HEK293 (cell line): ENCODE measurements at regions not wholly inside any gene's neighbourhood (a gene's known extent, or its start where the extent isn't known, plus 50 kb on each side); places are given as distances from the start of the nearest gene placed in this dataset.

Experiments used
- ZNF274 ChIP-seq, 2 experiments: fragments of 200-500 bp in 1 of 2; fragments of 450-650 bp in 1 of 2; sonication (Bioruptor generic) in 1 of 2; formaldehyde crosslinking in 1 of 2; IDR thresholded peaks; 2 replicates each; pipeline versions ENCODE4 v1.5.1 to v1.6.1; 2014 to 2016; ENCODE audit warnings: borderline replicate concordance in 1 of 2, inconsistent platforms in 1 of 2, low read length in 1 of 2, missing biosample characterization in 1 of 2, missing genetic modification characterization in 1 of 2
- ZNF670 ChIP-seq: fragments of 450-650 bp; formaldehyde crosslinking; IDR thresholded peaks from 2 replicates; pipeline ENCODE4 v1.5.1; 2016; ENCODE audit warnings: missing biosample characterization, missing genetic modification characterization, low read depth
- ZNF843 ChIP-seq: fragments of 450-650 bp; formaldehyde crosslinking; IDR thresholded peaks from 2 replicates; pipeline ENCODE4 v1.5.1; 2016; ENCODE audit warnings: missing biosample characterization, missing genetic modification characterization
- TF ChIP-seq, protein P1 (sequence below): fragments of 450-650 bp; formaldehyde crosslinking; IDR thresholded peaks from 2 replicates; pipeline ENCODE4 v1.5.1; 2016; ENCODE audit warnings: missing biosample characterization, missing genetic modification characterization
- TF ChIP-seq, protein P2 (sequence below): fragments of 450-650 bp; formaldehyde crosslinking; IDR thresholded peaks from 2 replicates; pipeline ENCODE4 v1.5.1; 2016; ENCODE audit warnings: missing biosample characterization, missing genetic modification characterization

DNA sequence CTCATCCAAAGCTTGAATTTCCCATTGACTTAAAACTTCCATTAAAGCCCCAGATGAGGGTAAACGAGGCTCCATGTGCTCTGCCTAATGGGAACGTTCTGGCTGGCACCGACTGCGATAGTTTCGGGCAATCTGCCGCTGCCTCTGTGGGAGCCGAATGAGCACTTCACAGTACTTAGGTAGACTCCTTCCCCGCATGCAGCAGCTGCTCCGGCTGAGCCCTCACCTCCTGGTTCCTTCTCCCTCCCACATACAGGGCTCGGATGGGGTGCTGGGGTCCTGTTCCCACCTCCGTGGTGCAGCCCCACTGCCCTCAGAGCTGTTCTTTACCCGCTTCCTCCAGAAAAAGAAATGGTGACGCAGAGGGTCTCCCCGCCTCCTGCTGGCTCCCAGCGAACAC lies 476.5 kb upstream of the SALL3 start:
- TF ChIP-seq ZNF670 (tag by site-specific recombination), result no peak
- TF ChIP-seq, protein P1, sequence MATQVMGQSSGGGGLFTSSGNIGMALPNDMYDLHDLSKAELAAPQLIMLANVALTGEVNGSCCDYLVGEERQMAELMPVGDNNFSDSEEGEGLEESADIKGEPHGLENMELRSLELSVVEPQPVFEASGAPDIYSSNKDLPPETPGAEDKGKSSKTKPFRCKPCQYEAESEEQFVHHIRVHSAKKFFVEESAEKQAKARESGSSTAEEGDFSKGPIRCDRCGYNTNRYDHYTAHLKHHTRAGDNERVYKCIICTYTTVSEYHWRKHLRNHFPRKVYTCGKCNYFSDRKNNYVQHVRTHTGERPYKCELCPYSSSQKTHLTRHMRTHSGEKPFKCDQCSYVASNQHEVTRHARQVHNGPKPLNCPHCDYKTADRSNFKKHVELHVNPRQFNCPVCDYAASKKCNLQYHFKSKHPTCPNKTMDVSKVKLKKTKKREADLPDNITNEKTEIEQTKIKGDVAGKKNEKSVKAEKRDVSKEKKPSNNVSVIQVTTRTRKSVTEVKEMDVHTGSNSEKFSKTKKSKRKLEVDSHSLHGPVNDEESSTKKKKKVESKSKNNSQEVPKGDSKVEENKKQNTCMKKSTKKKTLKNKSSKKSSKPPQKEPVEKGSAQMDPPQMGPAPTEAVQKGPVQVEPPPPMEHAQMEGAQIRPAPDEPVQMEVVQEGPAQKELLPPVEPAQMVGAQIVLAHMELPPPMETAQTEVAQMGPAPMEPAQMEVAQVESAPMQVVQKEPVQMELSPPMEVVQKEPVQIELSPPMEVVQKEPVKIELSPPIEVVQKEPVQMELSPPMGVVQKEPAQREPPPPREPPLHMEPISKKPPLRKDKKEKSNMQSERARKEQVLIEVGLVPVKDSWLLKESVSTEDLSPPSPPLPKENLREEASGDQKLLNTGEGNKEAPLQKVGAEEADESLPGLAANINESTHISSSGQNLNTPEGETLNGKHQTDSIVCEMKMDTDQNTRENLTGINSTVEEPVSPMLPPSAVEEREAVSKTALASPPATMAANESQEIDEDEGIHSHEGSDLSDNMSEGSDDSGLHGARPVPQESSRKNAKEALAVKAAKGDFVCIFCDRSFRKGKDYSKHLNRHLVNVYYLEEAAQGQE, result no peak
- TF ChIP-seq, protein P2, sequence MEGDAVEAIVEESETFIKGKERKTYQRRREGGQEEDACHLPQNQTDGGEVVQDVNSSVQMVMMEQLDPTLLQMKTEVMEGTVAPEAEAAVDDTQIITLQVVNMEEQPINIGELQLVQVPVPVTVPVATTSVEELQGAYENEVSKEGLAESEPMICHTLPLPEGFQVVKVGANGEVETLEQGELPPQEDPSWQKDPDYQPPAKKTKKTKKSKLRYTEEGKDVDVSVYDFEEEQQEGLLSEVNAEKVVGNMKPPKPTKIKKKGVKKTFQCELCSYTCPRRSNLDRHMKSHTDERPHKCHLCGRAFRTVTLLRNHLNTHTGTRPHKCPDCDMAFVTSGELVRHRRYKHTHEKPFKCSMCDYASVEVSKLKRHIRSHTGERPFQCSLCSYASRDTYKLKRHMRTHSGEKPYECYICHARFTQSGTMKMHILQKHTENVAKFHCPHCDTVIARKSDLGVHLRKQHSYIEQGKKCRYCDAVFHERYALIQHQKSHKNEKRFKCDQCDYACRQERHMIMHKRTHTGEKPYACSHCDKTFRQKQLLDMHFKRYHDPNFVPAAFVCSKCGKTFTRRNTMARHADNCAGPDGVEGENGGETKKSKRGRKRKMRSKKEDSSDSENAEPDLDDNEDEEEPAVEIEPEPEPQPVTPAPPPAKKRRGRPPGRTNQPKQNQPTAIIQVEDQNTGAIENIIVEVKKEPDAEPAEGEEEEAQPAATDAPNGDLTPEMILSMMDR (tag by site-specific recombination), result no peak
- no peak for TF ChIP-seq ZNF274 (IDR thresholded peaks at IDR 0.05; ENCODE audit: low read length)
- no peak for TF ChIP-seq ZNF274 (tag by site-specific recombination; IDR thresholded peaks at IDR 0.05; ENCODE audit: borderline replicate concordance)
- TF ChIP-seq ZNF843 (tag by site-specific recombination), result no peak
